ENCODE measurements at regions not wholly inside any gene's neighbourhood (a gene's known extent, or its start where the extent isn't known, plus 50 kb on each side); places are given as distances from the start of the nearest gene placed in this dataset.

DNA sequence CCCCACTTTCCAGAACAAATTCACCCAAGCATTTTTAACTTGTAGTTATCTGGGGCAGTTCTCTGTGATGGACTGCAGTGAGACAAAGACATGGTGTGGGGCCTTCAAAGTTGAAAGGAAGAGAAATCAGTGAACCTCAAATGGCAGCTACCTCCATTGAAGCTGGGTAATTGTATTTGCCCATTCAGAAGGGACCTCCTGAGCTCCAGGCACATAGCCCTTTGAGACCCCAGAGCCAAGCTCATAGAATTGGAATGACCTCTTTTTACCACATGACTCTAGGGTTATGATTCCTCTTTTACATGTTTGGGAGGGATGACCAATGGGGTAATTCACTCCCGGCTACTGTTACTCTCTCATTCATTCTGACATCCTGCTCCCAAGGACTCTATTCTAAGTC, 368.4 kb upstream of the ITGA1 start:
- no peak for DNase-seq

DNA sequence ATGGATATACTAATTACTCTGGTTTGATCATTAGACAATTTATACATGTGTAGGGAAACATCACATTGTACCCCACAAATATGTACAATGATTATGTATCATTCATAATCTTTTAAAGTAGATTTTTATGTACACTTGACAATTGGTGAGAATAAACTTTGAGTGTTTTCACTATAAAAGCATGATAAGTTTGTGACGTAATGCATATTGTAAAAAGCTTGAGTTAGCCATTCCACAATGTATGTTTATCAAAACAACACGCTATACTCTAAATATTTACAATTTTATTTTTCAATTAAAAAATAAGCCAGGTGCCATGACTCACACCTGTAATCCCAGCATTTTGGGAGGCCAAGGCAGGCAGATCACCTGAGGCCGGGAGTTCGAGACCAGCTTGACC, 360.1 kb upstream of the ITGA1 start:
- DNase-seq: no peak

DNA sequence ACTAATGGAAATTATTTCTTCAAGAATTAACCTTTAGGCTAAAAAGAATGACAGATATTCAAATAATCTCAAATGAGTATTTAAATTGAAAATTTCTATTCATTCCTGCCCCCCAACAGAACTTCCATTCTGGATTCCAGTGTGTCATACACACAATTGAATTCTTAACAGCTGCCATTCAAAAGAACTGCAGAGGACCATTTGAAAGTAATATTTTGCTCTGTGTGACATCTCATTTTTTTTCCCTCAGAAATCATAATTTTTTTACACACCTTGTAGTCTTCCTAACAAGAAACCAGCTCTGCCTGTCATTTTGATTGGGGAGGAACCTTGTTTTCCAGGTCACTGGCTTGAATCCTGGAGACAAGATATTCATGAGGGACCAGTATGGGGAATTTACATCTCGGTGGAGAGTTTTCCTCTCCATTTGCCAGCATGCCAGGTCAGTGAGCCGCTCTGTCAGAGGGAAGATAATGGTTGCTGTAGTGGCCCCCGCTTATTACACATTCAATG, 358.7 kb upstream of the ITGA1 start:
- no peak for DNase-seq

DNA sequence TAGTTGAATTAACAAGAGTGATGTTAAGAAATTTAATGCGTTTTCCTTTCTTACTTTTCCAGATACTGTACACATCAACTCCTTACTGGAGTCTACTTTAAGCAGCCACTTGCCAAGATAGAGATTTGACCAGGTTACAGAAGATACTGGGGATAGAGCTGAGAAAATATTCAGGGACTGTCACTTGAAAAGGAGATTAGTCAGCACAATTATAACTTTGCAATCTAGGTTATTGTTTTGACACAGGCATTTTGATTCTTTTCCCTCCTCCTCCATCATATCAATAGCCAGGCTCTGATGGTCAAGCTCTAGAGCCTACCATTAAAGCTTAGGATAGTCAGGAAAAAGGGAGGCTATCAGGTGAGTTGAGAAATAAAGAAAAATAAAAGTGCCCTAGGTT, 345.9 kb upstream of the ITGA1 start:
- DNase-seq: no peak

DNA sequence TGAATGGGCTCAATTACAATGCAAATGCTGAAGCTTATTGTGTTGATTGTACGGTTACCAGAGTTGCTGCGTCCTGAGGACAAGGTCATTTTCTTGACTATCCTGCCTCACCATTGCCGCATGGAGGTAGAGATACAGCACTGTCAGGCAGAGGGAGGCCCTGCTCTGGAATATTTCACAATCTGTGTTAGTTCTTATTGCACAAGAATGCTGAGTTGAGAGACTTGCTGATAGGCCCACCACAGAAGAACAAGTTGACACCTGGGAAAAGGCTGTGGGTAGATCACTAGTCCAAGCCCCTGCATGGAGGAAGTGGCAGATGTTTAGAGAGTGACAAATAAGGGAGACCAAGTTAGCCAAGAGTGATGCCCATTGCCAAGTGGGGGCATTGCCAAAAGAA, 344.5 kb upstream of the ITGA1 start:
- DNase-seq: no peak

DNA sequence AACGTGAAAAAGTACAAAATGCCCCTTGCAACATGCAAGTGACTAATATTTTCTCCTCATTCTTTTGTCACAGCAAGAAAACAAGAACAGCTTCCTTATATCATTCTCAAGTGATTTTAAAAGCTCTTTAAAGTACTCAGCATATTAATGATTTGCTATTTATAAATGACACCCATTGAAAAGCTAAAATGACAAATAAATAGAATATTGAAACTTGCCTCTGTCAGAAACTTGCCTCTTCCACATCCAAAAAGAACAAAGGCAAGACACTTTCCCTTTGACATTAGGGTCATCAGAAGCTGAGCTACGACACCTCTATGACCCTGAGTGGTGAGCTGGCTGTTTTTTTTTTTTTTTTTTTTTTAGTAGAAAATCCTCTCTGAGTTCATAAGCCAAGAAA, 339.6 kb upstream of the ITGA1 start:
- no peak for DNase-seq

DNA sequence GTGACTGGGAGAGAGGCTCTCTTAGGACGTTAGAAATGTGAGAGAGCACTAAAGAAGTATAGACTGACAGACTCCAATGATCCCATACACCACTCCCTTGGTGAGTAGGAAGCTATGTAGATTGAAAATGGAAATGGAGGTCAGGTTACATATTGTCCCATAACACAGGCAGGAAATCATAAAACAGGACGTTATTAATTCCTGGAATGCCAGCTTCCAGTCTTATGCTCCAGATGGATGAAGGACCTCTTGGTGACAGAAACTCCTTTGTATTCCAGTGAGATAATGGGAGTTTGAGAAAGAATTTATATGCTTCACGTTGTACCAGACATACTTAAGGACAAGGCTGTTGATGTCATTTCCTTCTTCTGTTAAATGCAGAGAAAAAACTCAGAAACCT, 338.2 kb upstream of the ITGA1 start:
- DNase-seq: no peak

DNA sequence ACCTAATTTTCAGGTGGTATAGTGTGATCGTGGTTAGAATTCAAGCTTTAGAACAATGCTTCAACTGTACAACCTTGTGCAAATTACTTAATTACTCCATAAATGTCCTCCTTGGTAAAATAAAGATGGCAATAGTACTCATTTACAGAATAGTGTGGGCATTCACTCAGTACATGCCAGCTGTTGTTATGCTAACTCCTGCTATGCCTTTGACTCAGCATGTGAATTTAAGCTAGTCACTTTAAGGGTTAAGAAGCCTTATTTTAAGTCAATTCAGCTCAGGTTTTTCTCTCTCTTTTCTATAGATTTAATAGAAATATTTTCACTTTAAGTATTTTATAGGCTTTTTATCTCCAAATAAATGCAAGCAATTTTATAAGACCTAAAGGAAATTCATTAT, 335.6 kb upstream of the ITGA1 start:
- no peak for DNase-seq

DNA sequence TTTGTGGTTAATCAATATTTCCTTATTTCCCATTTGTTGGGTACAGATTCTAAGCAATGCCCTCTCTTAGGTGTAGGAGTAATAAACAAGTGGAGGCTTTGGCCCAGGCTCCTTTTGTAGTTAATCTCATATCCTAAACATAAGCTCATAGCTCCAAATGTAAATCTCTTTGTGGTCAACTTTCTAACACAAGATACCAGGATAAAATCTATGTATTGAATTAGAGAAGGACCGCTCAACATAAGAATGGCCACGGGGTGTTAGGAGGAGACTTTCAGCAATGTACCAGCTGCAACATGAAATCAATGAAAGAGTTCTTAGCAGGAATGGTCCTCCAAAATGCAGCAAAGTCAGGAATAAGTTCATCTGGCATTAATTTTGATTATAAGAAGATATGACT, 334.5 kb upstream of the ITGA1 start:
- no peak for DNase-seq

DNA sequence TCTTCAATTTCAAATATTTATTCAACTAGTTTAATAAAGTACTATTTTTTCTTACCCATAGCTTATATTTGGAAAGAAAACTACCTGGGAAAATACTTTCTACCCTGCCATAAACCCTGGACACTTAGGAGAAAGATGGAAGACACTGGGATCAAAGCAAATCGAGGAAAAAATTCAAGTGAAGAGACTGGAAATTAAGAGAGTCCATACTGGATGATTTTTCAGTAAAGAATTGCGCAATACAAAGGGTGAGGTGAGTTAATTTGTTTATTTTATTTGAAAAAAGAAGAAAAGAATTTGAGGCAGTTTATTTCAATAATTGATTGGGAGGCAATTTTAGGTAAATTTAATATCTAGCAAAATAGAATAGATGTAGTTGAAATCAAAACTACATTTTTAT, 331.8 kb upstream of the ITGA1 start:
- DNase-seq: no peak

DNA sequence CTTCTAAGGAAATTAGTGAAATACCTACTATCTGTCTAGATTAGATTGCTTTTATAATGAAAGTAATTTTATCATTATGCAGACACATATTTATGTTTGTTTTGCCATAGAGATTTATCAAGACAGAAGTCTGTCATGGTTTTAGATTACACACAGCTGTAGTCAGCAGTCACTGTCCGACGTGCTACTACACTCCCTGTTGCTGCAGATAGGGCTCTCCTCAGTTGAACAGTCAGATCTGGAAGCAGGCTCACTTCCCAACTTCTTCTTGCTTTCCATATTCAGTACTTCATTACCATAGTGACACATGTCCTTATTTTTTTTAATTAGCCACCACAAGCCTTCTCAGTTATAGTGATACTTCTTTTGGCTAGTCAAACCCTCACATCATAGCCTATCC, 329.9 kb upstream of the ITGA1 start:
- DNase-seq: no peak

DNA sequence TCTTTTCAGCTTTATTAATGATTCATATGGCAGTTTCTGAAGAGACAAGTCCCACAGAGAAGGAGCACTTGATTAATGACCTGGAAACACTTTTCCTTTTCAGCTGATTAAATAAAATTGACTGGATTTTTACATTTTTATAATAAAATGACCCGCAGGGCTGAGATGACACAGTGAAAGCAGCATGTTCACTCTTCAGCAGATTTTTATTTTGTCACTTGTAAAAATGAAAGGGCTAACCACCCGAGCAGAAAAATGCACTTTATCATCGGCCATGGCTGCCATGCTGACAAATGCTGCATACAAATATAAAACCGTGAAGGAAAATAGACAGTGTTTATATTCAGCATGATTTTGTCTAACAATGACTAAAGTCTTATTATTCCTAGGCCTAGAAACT, 321.6 kb upstream of the ITGA1 start:
- no peak for DNase-seq

DNA sequence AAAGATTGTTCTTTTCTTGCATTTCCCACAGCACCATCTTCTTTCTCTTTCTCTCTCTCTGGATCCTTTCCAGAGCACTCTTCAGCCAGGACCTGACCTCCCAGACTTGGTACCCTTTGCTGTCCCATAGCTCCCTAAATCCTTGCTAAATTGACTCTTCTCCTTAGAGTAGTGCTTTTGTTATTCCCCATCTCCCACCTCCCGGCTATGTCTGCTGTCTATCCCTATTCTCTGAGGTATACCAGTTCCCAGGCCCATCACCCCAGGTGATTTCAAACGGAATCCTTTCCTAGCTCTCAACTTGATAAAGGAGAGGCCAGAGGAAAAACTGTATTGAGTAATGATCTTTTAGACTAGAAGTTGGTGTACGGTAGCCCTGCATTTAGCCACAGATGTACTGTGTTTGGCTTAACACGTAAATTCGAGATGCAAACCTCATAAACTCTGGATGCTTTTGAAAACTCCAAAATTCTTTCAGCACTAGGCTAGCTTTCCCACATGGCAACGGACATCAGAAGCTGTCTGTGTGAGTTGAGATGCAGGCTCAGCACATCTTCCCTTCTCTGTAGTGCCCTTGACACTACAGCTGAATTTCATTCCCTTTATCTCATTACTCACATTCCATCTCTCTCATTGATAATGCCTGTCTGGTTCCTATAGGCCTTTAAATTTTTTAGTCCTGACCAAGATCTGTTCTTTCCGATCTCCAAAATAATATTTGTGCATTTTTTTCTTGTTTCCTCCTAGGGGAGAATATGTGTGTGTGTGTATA, 320.8 kb upstream of the ITGA1 start:
- no peak for DNase-seq

DNA sequence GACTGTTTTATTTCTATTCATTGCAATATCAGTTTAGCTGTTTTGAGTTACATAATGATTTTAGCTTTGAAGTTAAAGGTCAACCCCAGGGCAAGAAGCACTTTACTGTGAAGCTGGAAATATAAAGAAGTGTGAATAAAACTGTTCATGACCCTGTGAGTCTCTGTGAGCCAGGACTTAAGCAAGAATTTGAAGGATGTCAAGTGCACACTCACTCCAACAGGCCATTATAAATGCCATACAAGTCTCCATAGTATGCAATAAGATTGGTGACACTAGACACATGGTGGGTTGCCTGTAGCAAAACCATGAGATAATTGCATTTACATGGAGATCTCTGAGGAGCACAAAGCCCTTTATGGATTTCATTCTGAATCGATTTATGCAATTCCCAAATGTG, 318.7 kb upstream of the ITGA1 start:
- DNase-seq: no peak

DNA sequence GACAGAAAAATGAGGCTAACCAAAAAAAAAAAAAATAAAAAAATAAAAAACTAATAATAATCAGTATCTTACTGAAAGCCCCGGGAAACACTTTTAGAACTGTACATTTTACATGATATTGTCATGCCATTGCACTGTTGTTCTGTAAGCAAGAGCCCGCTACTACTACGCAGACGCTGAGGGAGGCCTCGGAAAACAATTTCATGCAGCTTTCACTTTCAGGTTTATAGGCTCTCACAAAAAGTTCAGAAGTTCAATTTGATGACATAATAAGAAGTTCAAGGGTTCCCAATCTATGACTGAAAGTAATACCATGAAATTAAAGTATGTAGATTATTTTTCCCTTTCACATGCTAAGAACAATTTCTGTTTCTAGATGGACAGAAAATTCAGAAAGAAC, 318.3 kb upstream of the ITGA1 start:
- DNase-seq: no peak

DNA sequence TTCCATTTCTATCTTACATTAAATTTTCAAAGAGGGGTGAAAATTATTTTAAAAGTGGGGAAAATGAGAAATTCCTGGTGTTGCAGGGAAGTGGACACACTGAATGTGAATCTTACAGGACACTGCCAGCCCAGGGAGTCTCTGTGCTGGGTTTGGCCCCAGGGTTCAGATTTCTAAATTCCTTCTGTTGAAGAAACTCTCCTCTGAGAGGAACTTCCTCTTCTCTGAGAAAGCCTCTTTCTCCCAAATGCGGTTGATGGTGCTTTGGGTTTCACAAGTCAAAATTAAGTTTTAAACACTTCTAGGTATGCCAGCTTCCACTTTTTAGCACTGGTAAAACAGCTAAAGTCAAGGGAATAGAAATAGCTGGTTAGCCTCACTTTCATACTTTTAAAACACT, 317.9 kb upstream of the ITGA1 start:
- DNase-seq: no peak

DNA sequence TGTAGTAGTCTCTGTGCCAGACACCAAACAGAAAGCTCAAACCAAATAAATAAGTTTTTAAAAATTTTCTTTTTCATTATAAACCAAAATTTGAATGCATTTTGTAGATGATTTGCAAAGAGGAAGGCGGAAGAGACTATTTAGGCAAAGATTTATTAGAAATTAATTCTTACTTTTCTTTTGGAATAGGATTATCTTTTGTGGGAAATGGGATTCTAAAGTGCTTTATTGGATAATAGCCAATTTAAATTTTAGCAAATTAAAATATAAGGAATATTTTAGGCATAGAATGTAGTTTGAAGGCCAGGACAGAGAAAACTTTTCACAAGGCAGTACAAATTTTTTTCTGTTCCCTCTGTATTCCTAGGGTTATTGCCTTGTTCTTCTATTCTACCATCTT, 311.4 kb upstream of the ITGA1 start:
- no peak for DNase-seq

DNA sequence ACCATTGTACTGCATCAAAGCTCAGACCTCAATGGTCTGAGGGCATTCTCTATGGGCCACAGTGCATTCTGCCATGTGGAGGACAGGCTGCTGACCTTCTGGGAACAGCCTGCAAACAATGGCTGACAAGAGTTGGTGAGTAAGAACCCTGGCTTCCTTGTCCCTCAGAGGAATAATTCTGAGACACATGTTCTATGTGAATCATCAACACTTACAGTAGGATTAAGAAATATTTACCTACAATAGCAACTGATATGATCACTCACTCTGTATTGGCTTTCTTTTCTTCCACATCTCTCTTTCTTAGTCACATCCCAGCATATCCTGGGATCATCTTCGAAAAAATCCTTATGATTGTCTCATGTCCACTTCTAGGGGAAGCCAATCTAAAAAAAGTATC, 306.5 kb upstream of the ITGA1 start:
- DNase-seq: no peak

DNA sequence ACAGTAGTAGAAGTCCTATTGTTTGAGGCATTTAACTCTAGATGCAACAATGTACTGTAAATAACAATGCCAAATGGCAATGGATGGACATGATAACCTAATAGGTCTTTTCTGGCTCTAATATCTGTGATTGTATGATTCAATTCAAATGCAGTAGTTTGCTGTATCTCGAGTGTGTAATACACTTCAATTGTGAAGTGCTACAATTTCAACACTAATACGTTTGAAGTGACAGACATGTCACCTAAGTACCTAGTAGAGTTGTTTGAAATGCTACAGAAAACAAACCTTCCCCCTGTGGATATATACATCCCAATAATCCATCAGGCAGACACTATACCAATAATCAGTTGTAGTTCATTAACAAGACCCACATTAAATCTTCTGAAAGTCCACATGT, 305.9 kb upstream of the ITGA1 start:
- no peak for DNase-seq

DNA sequence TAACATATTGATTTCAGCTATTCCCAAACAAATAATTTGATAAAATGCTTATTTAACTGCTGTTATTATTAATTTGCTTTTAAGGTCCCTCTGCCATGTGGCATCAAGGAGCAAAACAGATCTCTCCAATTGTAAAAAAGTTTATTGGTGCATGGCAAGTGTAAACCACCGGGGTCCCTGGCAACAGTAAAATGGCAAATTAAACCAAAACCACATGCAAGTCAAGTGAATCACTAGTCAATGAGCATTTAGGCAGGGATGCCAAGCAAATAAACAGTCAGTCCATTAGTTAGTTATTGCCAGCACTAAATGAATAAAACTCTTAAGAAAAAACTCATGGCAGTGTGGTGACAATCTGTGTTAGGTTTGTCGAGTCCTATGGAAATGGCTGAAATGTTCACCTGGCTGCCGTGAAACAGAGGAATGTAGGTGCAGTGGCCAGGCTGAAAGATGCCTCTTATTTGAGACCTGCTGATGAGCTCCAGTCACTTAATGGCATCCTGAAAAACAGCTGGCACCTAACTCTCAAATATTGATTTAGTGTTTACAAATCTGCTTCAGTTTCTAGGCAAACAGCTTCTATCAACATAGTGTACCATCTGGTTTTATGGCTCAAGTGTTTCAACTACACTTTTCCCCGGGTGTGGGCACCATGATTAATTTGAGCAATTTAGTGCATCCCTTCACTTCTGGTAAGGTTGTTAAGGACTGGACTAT, 296.5 kb upstream of the ITGA1 start:
- no peak for DNase-seq

DNA sequence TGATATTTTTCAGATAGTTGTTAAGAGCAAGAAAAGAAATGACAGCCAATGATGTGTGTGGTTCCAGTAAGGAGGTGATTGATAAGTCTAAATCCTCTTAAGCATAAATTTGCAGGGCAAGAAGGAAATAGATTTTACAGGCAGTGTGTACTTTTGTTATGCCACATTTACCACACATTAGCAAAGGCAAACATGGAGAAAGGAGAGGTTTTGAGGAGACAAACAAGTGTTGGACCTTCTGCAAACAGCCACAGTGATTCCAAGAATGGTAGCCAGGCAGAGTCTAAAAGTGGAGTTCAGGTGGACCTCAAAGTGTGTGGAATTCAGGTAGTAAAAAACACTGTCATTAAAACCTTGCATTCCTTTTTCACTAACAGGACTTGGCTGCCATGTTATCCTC, 295.9 kb upstream of the ITGA1 start:
- no peak for DNase-seq

DNA sequence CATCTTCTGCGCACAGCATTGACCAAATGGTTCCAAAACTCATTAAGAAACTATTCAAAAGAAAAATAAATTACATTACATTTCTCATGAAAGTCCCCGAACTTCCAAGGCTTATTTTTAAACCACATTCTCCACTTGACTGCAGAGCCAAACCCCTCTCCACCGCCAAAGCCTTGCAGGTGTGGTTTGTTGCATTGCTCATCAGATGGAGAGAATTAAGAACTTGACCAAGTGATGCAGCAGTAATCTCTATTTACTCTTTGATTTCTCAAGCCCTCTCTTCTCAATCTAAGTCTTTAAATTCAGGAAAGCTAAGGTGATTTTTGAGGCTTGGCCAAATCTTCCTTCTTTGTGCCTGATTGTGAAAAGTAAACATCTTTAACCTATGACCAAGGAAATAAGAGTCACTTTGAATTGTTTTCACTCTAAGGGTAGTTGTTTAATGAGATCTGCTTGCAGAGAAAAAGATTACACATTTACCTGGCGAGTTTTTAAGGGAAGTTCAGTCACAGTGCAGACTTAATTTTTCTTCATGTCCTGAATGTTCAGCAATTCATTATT, 290.5 kb upstream of the ITGA1 start:
- no peak for DNase-seq

DNA sequence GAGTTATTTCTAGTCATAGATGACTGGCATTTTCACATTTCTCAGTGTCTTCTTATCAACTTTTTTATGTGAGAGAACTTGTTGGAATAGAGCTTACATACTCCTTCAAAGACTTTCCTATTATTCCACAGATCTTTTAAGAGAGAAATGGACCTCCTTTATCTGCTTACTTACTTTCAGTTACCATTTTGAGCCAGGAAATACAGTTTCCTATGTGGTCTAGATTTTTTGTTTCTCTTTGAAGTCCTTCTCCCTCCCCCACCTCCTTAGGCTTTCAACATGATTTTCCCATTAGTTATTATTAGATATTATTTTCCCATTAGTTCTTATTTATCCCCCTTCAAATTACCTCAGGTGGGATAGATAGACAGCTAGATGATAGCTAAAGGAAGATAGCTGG, 289.1 kb upstream of the ITGA1 start:
- DNase-seq: no peak

DNA sequence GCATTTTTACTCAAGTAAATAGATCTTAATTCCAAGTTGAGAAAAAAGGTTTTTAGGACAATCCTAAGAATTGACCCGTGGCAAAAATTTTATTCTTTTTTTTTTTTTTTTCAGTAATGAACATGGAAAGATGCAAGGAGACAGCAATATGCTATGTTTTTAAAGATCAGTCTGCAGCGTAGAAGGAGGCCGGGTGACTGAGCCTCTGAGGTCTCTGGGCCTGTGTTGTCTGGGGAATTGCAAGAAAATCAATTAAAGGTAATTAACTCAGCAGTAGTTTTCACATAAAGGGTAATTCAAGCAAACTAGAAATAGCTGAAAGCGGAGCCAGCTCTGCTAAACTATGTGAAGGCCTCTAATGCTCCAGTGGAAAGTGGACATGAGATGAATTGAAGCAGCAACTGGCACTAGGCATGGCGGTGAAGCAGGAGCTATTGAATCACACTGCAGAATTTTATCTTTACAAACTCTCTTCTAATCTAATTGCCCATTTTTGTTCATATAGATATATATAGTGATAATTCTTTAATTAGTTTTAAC, 285.2 kb upstream of the ITGA1 start:
- no peak for DNase-seq

Data from islet precursor cell (in vitro differentiated cells).